Endothelial cell of umbilical vein (primary cell): ENCODE measurements at regions not wholly inside any gene's neighbourhood (a gene's known extent, or its start where the extent isn't known, plus 50 kb on each side); places are given as distances from the start of the nearest gene placed in this dataset.

Experiments used
- BruUV-seq: library from RNA; stranded (reverse); fragments of 400-500 nt; replicated peaks from 2 replicates; lab custom pipeline; 2021; lab: Mats Ljungman, UMichigan
- CTCF ChIA-PET: fragments of 300-600, 350-600 bp; sonication (Branson Sonifier 250); formaldehyde crosslinking; loops from one replicate; lab custom pipeline; 2021; ENCODE audit warnings: antibody characterized with exemption, inconsistent platforms; lab: Charles Lee
- POLR2A ChIA-PET: fragments of 300-600, 350-600 bp; sonication (Branson Sonifier 250); formaldehyde crosslinking; loops from one replicate; lab custom pipeline; 2021; ENCODE audit warnings: antibody characterized with exemption, inconsistent platforms; lab: Charles Lee
- DNase-seq: peaks from one replicate; pipeline ENCODE4 v3.0.0-alpha.2; 2011; ENCODE audit warnings: low read depth, low spot score
- FAIRE-seq: peaks from 2 replicates; lab custom pipeline; 2011; peaks lifted over from hg19 to GRCh38; lab: Jason Lieb, UNC
- H2AFZ ChIP-seq: 2 replicates; pipeline ENCODE4 v1.6.0; 2012; ENCODE audit warnings: low read depth, low read length, control low read depth, inconsistent platforms
- H3K27ac ChIP-seq: 2 replicates; pipeline ENCODE4 v1.5.1; 2011; ENCODE audit warnings: low read depth, mild to moderate bottlenecking, control low read depth, low read length, moderate library complexity; ENCODE audit not compliant: insufficient read depth
- H3K27me3 ChIP-seq, 2 experiments: 2 replicates each; pipeline versions ENCODE4 v1.6.0 to v1.6.1; 2011; ENCODE audit warnings: low read length in 2 of 2, mixed read lengths in 1 of 2; ENCODE audit not compliant: control insufficient read depth in 2 of 2, insufficient read depth in 2 of 2
- H3K36me3 ChIP-seq, 2 experiments: 2 replicates in 1 of 2; 3 replicates in 1 of 2; pipeline ENCODE4 v1.5.1; 2011; ENCODE audit warnings: low read length in 2 of 2, mild to moderate bottlenecking in 1 of 2, moderate library complexity in 1 of 2; ENCODE audit not compliant: control insufficient read depth in 2 of 2, insufficient read depth in 2 of 2; ENCODE audit errors: extremely low read depth in 1 of 2
- H3K4me1 ChIP-seq: 3 replicates; pipeline ENCODE4 v1.5.1; 2011; ENCODE audit warnings: mild to moderate bottlenecking, low read length; ENCODE audit not compliant: control insufficient read depth, insufficient read depth; ENCODE audit errors: extremely low read depth
- H3K4me2 ChIP-seq: 2 replicates; pipeline ENCODE4 v1.6.1; 2011; ENCODE audit warnings: low read length, control low read depth, mixed read lengths; ENCODE audit not compliant: insufficient read depth
- H3K4me3 ChIP-seq, 3 experiments: fragments of 200-600 bp in 1 of 3; sonication (generic), shearing (Covaris generic) in 1 of 3; replicated peaks in 1 of 3; 2 replicates each; pipeline ENCODE4 v1.5.1; 2011 to 2016; ENCODE audit warnings: control low read depth in 3 of 3, low read length in 3 of 3, mild to moderate bottlenecking in 2 of 3, inconsistent platforms in 1 of 3, low read depth in 1 of 3, moderate library complexity in 1 of 3; ENCODE audit not compliant: insufficient read depth in 1 of 3
- H3K79me2 ChIP-seq: 2 replicates; pipeline ENCODE4 v1.6.0; 2012; ENCODE audit warnings: low read length, inconsistent platforms; ENCODE audit not compliant: control insufficient read depth, insufficient read depth
- H3K9ac ChIP-seq: replicated peaks from 2 replicates; pipeline ENCODE3; 2011; ENCODE audit warnings: low read length, control low read depth; ENCODE audit not compliant: insufficient read depth; ENCODE audit errors: extremely low read depth
- H3K9me1 ChIP-seq: replicated peaks from 3 replicates; pipeline ENCODE4 v1.6.0; 2011; ENCODE audit warnings: mild to moderate bottlenecking, low read length; ENCODE audit not compliant: control insufficient read depth, insufficient read depth; ENCODE audit errors: extremely low read depth
- H3K9me3 ChIP-seq: replicated peaks from 2 replicates; pipeline ENCODE4 v1.5.1; 2012; ENCODE audit warnings: low read length, inconsistent platforms; ENCODE audit not compliant: control insufficient read depth, insufficient read depth
- H4K20me1 ChIP-seq: replicated peaks from 2 replicates; pipeline ENCODE3; 2011; ENCODE audit warnings: mild to moderate bottlenecking, low read length; ENCODE audit not compliant: control insufficient read depth, insufficient read depth; ENCODE audit errors: extremely low read depth
- EZH2 ChIP-seq: IDR thresholded peaks from 2 replicates; pipeline ENCODE4 v1.6.1; 2012; ENCODE audit warnings: borderline replicate concordance, low read depth, mild to moderate bottlenecking, moderate library complexity, low read length, inconsistent platforms; ENCODE audit not compliant: severe bottlenecking
- FOS ChIP-seq: IDR thresholded peaks from 2 replicates; pipeline ENCODE4 v1.6.1; 2011; ENCODE audit warnings: mild to moderate bottlenecking, low read length, moderate library complexity, borderline replicate concordance; ENCODE audit not compliant: insufficient read depth
- GATA2 ChIP-seq: IDR thresholded peaks from 2 replicates; pipeline ENCODE4 v1.7.0; 2011; ENCODE audit warnings: low read depth, mild to moderate bottlenecking, moderate library complexity, mixed read lengths, low read length; ENCODE audit not compliant: insufficient read length, insufficient read depth
- JUN ChIP-seq: IDR thresholded peaks from 2 replicates; pipeline ENCODE4 v1.6.1; 2011; ENCODE audit warnings: borderline replicate concordance, low read depth; ENCODE audit not compliant: insufficient read length, insufficient read depth
- MYC ChIP-seq: IDR thresholded peaks from one replicate; pipeline ENCODE4 v1.6.1; 2011; ENCODE audit warnings: mild to moderate bottlenecking, low read depth, low read length
- POLR2A ChIP-seq: IDR thresholded peaks from 2 replicates; pipeline ENCODE4 v1.6.1; 2012; ENCODE audit warnings: low read depth, mild to moderate bottlenecking, control low read depth, low read length
- POLR2AphosphoS5 ChIP-seq: IDR thresholded peaks from 2 replicates; pipeline ENCODE4 v1.6.1; 2012; ENCODE audit warnings: low read depth, mild to moderate bottlenecking, control low read depth, low read length, moderate library complexity; ENCODE audit not compliant: insufficient read depth
- dilution Hi-C: fragments of 300-500 bp; cut with MboI; formaldehyde crosslinking; loops from one replicate; pipeline ENCODE4 v1.15.0; 2019; ENCODE audit warnings: low sequenced_read_pairs; ENCODE audit not compliant: extremely low pct_ligation_motif_present
- intact Hi-C: fragments of 100-400 bp; cut with micrococcal nuclease; formaldehyde crosslinking; loops from one replicate; pipeline ENCODE4 v1.10.0; 2022
- TF ChIP-seq, protein P1 (sequence below), 2 donors: IDR thresholded peaks; 1 replicate in 1 of 2; 2 replicates in 1 of 2; pipeline ENCODE4 v1.5.1; 2011; ENCODE audit warnings: low read length in 2 of 2, mild to moderate bottlenecking in 2 of 2, moderate library complexity in 2 of 2, control low read depth in 1 of 2, inconsistent platforms in 1 of 2, low read depth in 1 of 2; ENCODE audit not compliant: insufficient read depth in 1 of 2; ENCODE audit errors: extremely low read depth in 1 of 2
- TF ChIP-seq, protein P2 (sequence below): IDR thresholded peaks from 2 replicates; pipeline ENCODE4 v1.6.1; 2011; ENCODE audit not compliant: insufficient read depth, insufficient read length

DNA sequence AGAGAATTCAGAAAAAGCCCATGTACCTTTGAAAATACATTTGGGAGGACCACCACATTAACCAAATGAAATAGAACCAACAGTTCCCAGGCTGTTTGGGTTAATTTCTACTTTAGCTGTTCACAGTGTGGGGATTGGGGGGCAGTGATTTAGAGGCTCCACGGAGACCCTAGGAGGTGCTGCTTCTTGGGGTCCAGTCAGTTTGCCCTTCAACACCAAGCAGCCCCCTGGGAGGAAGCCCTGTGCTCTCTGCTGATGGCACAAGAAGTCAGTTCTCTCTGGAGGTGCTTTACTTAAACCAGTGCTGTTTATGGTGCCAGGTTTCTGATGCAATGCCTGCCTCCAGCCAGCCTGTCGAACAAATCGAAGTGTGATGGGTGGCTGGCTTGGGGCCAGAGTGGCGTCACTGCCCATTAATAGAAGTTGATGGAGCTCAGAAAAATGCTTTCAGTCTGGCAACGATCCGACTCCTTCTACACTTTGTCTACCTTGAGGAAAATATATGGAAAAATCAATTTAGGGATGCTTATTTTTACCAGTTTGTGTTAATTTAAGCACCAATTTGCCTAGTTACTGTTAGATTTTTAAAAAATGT is 134.0 kb downstream of the SNX18 start:
- no peak overlapping the region for H3K4me3 ChIP-seq
- TF ChIP-seq, protein P1, sequence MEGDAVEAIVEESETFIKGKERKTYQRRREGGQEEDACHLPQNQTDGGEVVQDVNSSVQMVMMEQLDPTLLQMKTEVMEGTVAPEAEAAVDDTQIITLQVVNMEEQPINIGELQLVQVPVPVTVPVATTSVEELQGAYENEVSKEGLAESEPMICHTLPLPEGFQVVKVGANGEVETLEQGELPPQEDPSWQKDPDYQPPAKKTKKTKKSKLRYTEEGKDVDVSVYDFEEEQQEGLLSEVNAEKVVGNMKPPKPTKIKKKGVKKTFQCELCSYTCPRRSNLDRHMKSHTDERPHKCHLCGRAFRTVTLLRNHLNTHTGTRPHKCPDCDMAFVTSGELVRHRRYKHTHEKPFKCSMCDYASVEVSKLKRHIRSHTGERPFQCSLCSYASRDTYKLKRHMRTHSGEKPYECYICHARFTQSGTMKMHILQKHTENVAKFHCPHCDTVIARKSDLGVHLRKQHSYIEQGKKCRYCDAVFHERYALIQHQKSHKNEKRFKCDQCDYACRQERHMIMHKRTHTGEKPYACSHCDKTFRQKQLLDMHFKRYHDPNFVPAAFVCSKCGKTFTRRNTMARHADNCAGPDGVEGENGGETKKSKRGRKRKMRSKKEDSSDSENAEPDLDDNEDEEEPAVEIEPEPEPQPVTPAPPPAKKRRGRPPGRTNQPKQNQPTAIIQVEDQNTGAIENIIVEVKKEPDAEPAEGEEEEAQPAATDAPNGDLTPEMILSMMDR (IDR thresholded peaks at IDR 0.05; ENCODE audit: extremely low read depth in 1 of 2, insufficient read depth in 1 of 2, low read depth in 1 of 2, low read length in 2 of 2): no peak
- TF ChIP-seq GATA2 (no peak), POLR2A (no peak), POLR2AphosphoS5 (no peak), MYC (no peak), JUN (no peak), FOS (no peak), EZH2 (no peak)
- TF ChIP-seq, protein P2, sequence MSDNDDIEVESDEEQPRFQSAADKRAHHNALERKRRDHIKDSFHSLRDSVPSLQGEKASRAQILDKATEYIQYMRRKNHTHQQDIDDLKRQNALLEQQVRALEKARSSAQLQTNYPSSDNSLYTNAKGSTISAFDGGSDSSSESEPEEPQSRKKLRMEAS: no peak
- intact Hi-C loops (no loop called here), dilution Hi-C loops (no loop called here)
- H3K4me1 ChIP-seq: peaks cover 3% of the 10 kb centered on the region
- no TSS peak for BruUV-seq
- H3K27me3 ChIP-seq: peaks cover 0 to 2% of the 10 kb centered on the region in 2 experiments
- no peak overlapping the region for H2AFZ ChIP-seq
- no peak overlapping the region for H3K4me2 ChIP-seq
- FAIRE-seq: no peak
- ChIA-PET POLR2A (no interaction called here), CTCF (no interaction called here)
- H3K9ac ChIP-seq: no peak overlapping the region
- H3K27ac ChIP-seq: no peak overlapping the region
- no peaks in the 10 kb centered on the region for H3K9me3 ChIP-seq
- no peaks in the 10 kb centered on the region for H3K79me2 ChIP-seq
- H4K20me1 ChIP-seq: no peaks in the 10 kb centered on the region
- H3K9me1 ChIP-seq: no peaks in the 10 kb centered on the region
- H3K36me3 ChIP-seq: no peaks in the 10 kb centered on the region
- DNase-seq: peak; percentile 11
